Body of pancreas (tissue), 4 donors: ENCODE measurements at regions not wholly inside any gene's neighbourhood (a gene's known extent, or its start where the extent isn't known, plus 50 kb on each side); places are given as distances from the start of the nearest gene placed in this dataset.

Source experiments
- POLR2A ChIP-seq, 3 donors: fragments of 450-650 bp; IDR thresholded peaks; one replicate each; pipeline ENCODE4 v1.6.1; 2016; ENCODE audit warnings: antibody characterized with exemption in 3 of 3, mild to moderate bottlenecking in 2 of 3
- TF ChIP-seq, protein P1 (sequence below), 7 experiments: fragments of 450-650 bp in 4 of 7; fragments of 200-600 bp in 3 of 7; sonication (generic) in 3 of 7; IDR thresholded peaks; one replicate each; pipeline ENCODE4 v1.5.1; 2016 to 2019; ENCODE audit warnings: antibody characterized with exemption in 7 of 7

DNA sequence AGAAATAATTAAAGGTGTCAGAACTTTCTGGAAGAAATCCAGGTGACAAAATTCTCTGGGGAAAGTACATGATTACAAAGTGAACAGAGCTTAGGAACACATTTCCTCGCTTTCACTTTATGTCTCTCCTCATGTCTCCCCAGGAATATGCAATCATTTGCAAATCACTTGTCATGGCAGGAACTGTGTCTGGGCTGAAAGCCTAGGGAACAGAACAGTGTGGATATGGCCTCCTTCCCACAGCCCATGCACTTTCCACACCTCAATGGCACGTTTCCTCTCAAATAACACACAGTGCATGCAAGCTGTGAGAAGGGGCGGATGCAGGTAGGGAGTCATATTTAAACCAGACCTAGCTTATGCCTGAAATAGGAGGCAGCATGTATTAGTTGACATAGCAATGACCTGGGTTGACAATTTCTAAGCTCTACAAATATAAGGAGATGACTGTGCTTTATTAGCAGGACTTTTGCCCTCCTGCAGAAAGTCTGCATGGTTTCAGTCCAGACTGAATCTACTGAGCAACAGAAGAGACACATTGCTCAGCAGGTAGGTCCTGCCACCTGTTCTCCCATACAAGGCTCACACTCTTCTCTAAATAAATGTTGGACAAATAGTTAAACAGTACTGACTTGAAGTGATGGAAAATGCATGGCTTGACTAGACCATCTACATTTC is 236.0 kb upstream of the ELAC2 start:
- TF ChIP-seq, protein P1, sequence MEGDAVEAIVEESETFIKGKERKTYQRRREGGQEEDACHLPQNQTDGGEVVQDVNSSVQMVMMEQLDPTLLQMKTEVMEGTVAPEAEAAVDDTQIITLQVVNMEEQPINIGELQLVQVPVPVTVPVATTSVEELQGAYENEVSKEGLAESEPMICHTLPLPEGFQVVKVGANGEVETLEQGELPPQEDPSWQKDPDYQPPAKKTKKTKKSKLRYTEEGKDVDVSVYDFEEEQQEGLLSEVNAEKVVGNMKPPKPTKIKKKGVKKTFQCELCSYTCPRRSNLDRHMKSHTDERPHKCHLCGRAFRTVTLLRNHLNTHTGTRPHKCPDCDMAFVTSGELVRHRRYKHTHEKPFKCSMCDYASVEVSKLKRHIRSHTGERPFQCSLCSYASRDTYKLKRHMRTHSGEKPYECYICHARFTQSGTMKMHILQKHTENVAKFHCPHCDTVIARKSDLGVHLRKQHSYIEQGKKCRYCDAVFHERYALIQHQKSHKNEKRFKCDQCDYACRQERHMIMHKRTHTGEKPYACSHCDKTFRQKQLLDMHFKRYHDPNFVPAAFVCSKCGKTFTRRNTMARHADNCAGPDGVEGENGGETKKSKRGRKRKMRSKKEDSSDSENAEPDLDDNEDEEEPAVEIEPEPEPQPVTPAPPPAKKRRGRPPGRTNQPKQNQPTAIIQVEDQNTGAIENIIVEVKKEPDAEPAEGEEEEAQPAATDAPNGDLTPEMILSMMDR (IDR thresholded peaks at IDR 0.05) = no peak
- no peak for TF ChIP-seq POLR2A (IDR thresholded peaks at IDR 0.05)
